SU-DHL-6 (cell line): ENCODE measurements at regions not wholly inside any gene's neighbourhood (a gene's known extent, or its start where the extent isn't known, plus 50 kb on each side); places are given as distances from the start of the nearest gene placed in this dataset.

Experiments used
- H2AFZ ChIP-seq: fragments of 200-600 bp; sonication (generic); 2 replicates; pipeline ENCODE4 v1.6.1; 2014; ENCODE audit warnings: low read depth, mild to moderate bottlenecking, moderate library complexity, mixed read lengths, antibody characterized with exemption, low read length; ENCODE audit not compliant: severe bottlenecking
- H3F3A ChIP-seq: fragments of 200-600 bp; shearing (Covaris generic); 2 replicates; pipeline ENCODE4 v1.6.0; 2016; ENCODE audit warnings: antibody characterized with exemption, mild to moderate bottlenecking; ENCODE audit not compliant: insufficient read depth
- H3K27ac ChIP-seq: fragments of 200-600 bp; sonication (generic); 2 replicates; pipeline ENCODE4 v1.5.1; 2016; ENCODE audit warnings: low read depth, mild to moderate bottlenecking, low read length, moderate library complexity, mixed read lengths
- H3K27me3 ChIP-seq: fragments of 200-600 bp; sonication (generic), shearing (Covaris generic); 2 replicates; pipeline ENCODE4 v1.6.0; 2014; ENCODE audit warnings: mild to moderate bottlenecking, low read length
- H3K36me3 ChIP-seq: fragments of 200-600 bp; sonication (generic); 2 replicates; pipeline ENCODE4 v1.6.1; 2014; ENCODE audit warnings: mild to moderate bottlenecking, low read length, mixed read lengths
- H3K4me2 ChIP-seq: fragments of 300-600, 200-600 bp; shearing (Covaris generic), sonication (generic); 2 replicates; pipeline ENCODE4 v1.6.0; 2014; ENCODE audit warnings: low read length, low read depth, mild to moderate bottlenecking; ENCODE audit not compliant: poor library complexity, severe bottlenecking
- H3K4me3 ChIP-seq: fragments of 200-600 bp; sonication (generic); 2 replicates; pipeline ENCODE4 v1.5.1; 2014; ENCODE audit warnings: antibody characterized with exemption, low read length, mild to moderate bottlenecking, mixed read lengths; ENCODE audit not compliant: insufficient read depth, poor library complexity, severe bottlenecking
- H3K79me2 ChIP-seq: fragments of 200-600 bp; sonication (generic); 2 replicates; pipeline ENCODE4 v1.6.1; 2014; ENCODE audit warnings: mild to moderate bottlenecking, low read length, moderate library complexity; ENCODE audit not compliant: insufficient read depth
- H3K9ac ChIP-seq: fragments of 200-600 bp; sonication (generic); 2 replicates; pipeline ENCODE4 v1.7.0; 2014; ENCODE audit warnings: mild to moderate bottlenecking, low read length
- H3K9me2 ChIP-seq: fragments of 200-600 bp; sonication (generic); replicated peaks from 2 replicates; pipeline ENCODE4 v1.6.1; 2014; ENCODE audit warnings: low read length; ENCODE audit not compliant: insufficient read depth
- H3K9me3 ChIP-seq: fragments of 200-600 bp; sonication (generic); 2 replicates; pipeline ENCODE4 v1.6.1; 2014; ENCODE audit warnings: low read length, mixed read lengths; ENCODE audit not compliant: insufficient read depth
- H4K20me1 ChIP-seq: fragments of 200-600 bp; sonication (generic); 2 replicates; pipeline ENCODE4 v1.6.1; 2014; ENCODE audit warnings: low read depth, mild to moderate bottlenecking, antibody characterized with exemption, low read length, moderate library complexity, mixed read lengths
- EZH2phosphoT487 ChIP-seq: fragments of 200-600 bp; sonication (generic), shearing (Covaris generic); conservative IDR thresholded peaks from 2 replicates; pipeline ENCODE4 v1.6.1; 2018; ENCODE audit warnings: mild to moderate bottlenecking, antibody characterized with exemption, low read length, moderate library complexity, mixed read lengths
- TF ChIP-seq, protein P1 (sequence below): fragments of 200-600 bp; sonication (generic); IDR thresholded peaks from one replicate; pipeline ENCODE4 v1.5.1; 2017; ENCODE audit warnings: antibody characterized with exemption, mild to moderate bottlenecking, low read length, moderate library complexity; ENCODE audit not compliant: insufficient read depth, poor library complexity, severe bottlenecking

DNA sequence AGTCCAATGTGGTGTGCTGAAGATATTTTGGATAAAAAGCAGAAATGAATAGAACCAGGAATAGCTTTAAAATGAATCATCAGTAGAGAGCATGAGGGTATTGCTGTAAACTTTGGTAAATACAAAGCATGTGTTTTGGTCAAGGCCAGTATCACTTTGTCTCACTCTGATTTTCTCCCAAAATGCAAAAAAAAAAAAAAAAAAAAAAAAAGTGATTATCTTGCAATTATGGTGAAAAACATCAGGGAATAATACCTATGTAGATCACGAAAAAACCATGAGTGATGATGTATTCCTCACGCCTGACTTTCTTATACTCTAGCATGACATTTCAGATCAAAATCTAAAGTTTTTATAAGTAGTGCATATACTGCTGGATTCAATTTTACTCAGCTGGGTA is 897.9 kb upstream of the FAT3 start:
- Histone ChIP-seq H3K9ac (no peak overlapping the region), H3K27ac (no peak overlapping the region), H3K27me3 (no peaks in the 10 kb centered on the region), H3K9me3 (no peaks in the 10 kb centered on the region), H3K36me3 (no peaks in the 10 kb centered on the region), H4K20me1 (no peaks in the 10 kb centered on the region), H3K4me2 (no peak overlapping the region), H2AFZ (no peak overlapping the region), H3K9me2 (no peaks in the 10 kb centered on the region), H3K4me3 (no peak overlapping the region), H3K79me2 (no peaks in the 10 kb centered on the region), H3F3A (no peaks in the 10 kb centered on the region)
- TF ChIP-seq, protein P1, sequence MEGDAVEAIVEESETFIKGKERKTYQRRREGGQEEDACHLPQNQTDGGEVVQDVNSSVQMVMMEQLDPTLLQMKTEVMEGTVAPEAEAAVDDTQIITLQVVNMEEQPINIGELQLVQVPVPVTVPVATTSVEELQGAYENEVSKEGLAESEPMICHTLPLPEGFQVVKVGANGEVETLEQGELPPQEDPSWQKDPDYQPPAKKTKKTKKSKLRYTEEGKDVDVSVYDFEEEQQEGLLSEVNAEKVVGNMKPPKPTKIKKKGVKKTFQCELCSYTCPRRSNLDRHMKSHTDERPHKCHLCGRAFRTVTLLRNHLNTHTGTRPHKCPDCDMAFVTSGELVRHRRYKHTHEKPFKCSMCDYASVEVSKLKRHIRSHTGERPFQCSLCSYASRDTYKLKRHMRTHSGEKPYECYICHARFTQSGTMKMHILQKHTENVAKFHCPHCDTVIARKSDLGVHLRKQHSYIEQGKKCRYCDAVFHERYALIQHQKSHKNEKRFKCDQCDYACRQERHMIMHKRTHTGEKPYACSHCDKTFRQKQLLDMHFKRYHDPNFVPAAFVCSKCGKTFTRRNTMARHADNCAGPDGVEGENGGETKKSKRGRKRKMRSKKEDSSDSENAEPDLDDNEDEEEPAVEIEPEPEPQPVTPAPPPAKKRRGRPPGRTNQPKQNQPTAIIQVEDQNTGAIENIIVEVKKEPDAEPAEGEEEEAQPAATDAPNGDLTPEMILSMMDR: no peak
- no peak for TF ChIP-seq EZH2phosphoT487

DNA sequence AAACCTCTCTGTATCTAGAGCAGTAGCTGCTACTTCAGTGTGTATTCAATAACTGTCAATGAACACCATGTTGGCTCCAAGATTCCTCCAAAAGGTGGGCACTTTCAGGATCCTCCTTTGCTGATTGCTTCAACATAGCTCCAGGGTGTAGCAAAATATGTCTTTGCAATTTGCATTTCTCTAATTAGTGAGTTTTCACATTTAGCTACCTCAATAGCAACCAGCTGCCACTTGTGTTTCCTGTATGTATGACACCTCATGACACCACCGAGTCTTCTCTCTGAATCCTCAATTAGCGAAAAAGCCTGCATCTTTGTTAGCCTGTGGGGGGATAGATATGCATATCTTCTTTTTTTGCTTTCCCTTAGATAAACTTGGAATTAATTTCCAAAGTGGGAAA is 898.3 kb upstream of the FAT3 start:
- Histone ChIP-seq H3K4me2 (no peak overlapping the region), H2AFZ (no peak overlapping the region), H3K27me3 (no peaks in the 10 kb centered on the region), H3K9me3 (no peaks in the 10 kb centered on the region), H3K36me3 (no peaks in the 10 kb centered on the region), H3K9me2 (no peaks in the 10 kb centered on the region), H4K20me1 (no peaks in the 10 kb centered on the region), H3F3A (no peaks in the 10 kb centered on the region), H3K27ac (no peak overlapping the region), H3K4me3 (no peak overlapping the region), H3K79me2 (no peaks in the 10 kb centered on the region), H3K9ac (no peak overlapping the region)
- no peak for TF ChIP-seq EZH2phosphoT487
- TF ChIP-seq, protein P1: no peak

DNA sequence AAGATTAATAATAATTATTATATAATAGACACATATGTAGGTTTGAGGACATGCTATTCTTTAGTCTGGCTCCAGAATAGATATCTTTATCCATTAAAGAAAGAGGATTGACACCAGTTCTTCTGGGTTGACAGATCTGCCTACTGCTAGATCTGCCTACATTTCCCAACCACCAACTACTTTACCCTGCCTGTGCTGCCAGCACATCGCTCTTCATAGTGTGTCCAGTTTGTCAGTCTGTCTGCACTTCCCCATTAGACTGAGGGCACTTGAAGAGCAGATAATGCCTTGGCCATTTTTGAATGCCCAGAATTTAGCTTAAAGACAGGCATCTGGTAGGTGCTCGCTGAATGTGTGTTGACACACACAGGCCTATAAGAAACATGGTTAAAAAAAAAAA is 910.1 kb upstream of the FAT3 start:
- Histone ChIP-seq H3K36me3 (no peaks in the 10 kb centered on the region), H3K4me3 (no peak overlapping the region), H3K27me3 (no peaks in the 10 kb centered on the region), H3K4me2 (no peak overlapping the region), H3K27ac (no peak overlapping the region), H3F3A (no peaks in the 10 kb centered on the region), H3K9me3 (no peaks in the 10 kb centered on the region), H3K9me2 (no peaks in the 10 kb centered on the region), H3K9ac (no peak overlapping the region), H3K79me2 (no peaks in the 10 kb centered on the region), H4K20me1 (no peaks in the 10 kb centered on the region), H2AFZ (no peak overlapping the region)
- TF ChIP-seq, protein P1: no peak

DNA sequence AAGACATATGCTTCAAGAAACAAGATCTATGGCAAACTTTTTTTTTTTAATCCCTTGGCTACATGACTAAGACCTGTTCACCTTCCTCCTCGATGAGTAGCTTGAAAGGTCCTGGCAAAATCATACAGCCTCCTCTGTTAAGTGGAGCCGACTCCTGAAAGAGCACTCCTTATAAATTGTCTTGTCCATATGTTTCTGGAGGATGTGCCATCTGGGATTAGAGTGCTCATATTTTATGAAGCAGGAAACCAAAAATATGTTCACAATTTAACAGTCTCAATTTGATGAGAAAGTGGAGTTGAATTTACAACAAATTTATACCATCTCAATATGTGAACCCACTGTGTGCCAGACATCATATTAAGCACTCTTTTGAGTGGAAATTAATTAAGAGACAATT is 912.1 kb upstream of the FAT3 start:
- Histone ChIP-seq H2AFZ (no peak overlapping the region), H3K9me2 (no peaks in the 10 kb centered on the region)
- TF ChIP-seq, protein P1: no peak
- TF ChIP-seq EZH2phosphoT487: no peak

More for the DNA sequence above, 912.1 kb upstream of the FAT3 start:
- Histone ChIP-seq H3K9ac (no peak overlapping the region), H3K9me3 (no peaks in the 10 kb centered on the region), H3F3A (no peaks in the 10 kb centered on the region), H3K36me3 (no peaks in the 10 kb centered on the region), H3K79me2 (no peaks in the 10 kb centered on the region), H3K27me3 (no peaks in the 10 kb centered on the region), H4K20me1 (no peaks in the 10 kb centered on the region), H3K27ac (no peak overlapping the region), H3K4me2 (no peak overlapping the region), H3K4me3 (no peak overlapping the region)
